Common myeloid progenitor, CD34-positive (primary cell): ENCODE measurements at regions not wholly inside any gene's neighbourhood (a gene's known extent, or its start where the extent isn't known, plus 50 kb on each side); places are given as distances from the start of the nearest gene placed in this dataset.

Experiments
- CTCF ChIA-PET: fragments of 350-600 bp; sonication (Branson Sonifier 250); formaldehyde crosslinking; loops from one replicate; lab custom pipeline; 2021; ENCODE audit warnings: antibody characterized with exemption; lab: Charles Lee
- POLR2A ChIA-PET: fragments of 350-600 bp; sonication (Branson Sonifier 250); formaldehyde crosslinking; loops from one replicate; lab custom pipeline; 2021; ENCODE audit warnings: antibody characterized with exemption; lab: Charles Lee
- DNase-seq, 3 donors: peaks; one replicate each; pipeline versions ENCODE4 v3.0.0 to v3.0.0-alpha.2; 2013
- H3K27ac ChIP-seq, 2 experiments: 1 replicate in 1 of 2; 2 replicates in 1 of 2; pipeline ENCODE4 v1.7.0; 2013; ENCODE audit warnings: inconsistent platforms in 2 of 2, low read length in 2 of 2, mild to moderate bottlenecking in 2 of 2, low read depth in 1 of 2, moderate library complexity in 1 of 2; ENCODE audit not compliant: severe bottlenecking in 2 of 2, insufficient read depth in 1 of 2, poor library complexity in 1 of 2
- H3K27me3 ChIP-seq, 5 experiments: replicated peaks in 2 of 5; 1 replicate in 3 of 5; 2 replicates in 2 of 5; pipeline versions ENCODE4 v1.6.1 to v1.7.0; 2013; ENCODE audit warnings: low read length in 4 of 5, mild to moderate bottlenecking in 2 of 5, moderate library complexity in 2 of 5, inconsistent platforms in 1 of 5; ENCODE audit not compliant: insufficient read depth in 5 of 5, control insufficient read depth in 4 of 5
- H3K36me3 ChIP-seq, 4 experiments: 1 replicate in 2 of 4; 2 replicates in 2 of 4; pipeline versions ENCODE4 v1.6.1 to v1.7.0; 2013; ENCODE audit warnings: low read length in 3 of 4, control low read depth in 1 of 4, mild to moderate bottlenecking in 1 of 4; ENCODE audit not compliant: control insufficient read depth in 4 of 4, insufficient read depth in 4 of 4
- H3K4me1 ChIP-seq, 4 experiments: 1 replicate in 3 of 4; 2 replicates in 1 of 4; pipeline versions ENCODE4 v1.6.1 to v1.7.1; 2013; ENCODE audit warnings: low read length in 3 of 4, mild to moderate bottlenecking in 3 of 4, control low read depth in 1 of 4, inconsistent platforms in 1 of 4, moderate library complexity in 1 of 4; ENCODE audit not compliant: control insufficient read depth in 4 of 4, insufficient read depth in 4 of 4; ENCODE audit errors: control extremely low read depth in 1 of 4
- H3K4me3 ChIP-seq, 7 experiments: 1 replicate in 4 of 7; 2 replicates in 3 of 7; pipeline versions ENCODE4 v1.5.1 to v1.7.0; 2013; ENCODE audit warnings: mild to moderate bottlenecking in 7 of 7, low read length in 6 of 7, moderate library complexity in 6 of 7, inconsistent platforms in 2 of 7, low read depth in 2 of 7, control low read depth in 1 of 7; ENCODE audit not compliant: insufficient read depth in 4 of 7, control insufficient read depth in 1 of 7; ENCODE audit errors: extremely low read depth in 1 of 7
- H3K9me3 ChIP-seq, 5 experiments: 1 replicate in 4 of 5; 2 replicates in 1 of 5; pipeline versions ENCODE4 v1.6.1 to v1.7.1; 2013; ENCODE audit warnings: low read length in 4 of 5, mild to moderate bottlenecking in 2 of 5, inconsistent platforms in 1 of 5, low read depth in 1 of 5, moderate library complexity in 1 of 5; ENCODE audit not compliant: control insufficient read depth in 4 of 5, insufficient read depth in 2 of 5; ENCODE audit errors: control extremely low read depth in 1 of 5
- WGBS: methylation state at CpG from one replicate; pipeline ENCODE4 v1.1.5; 2013; ENCODE audit not compliant: insufficient coverage; 5-methylcytosine and 5-hydroxymethylcytosine counted together

DNA sequence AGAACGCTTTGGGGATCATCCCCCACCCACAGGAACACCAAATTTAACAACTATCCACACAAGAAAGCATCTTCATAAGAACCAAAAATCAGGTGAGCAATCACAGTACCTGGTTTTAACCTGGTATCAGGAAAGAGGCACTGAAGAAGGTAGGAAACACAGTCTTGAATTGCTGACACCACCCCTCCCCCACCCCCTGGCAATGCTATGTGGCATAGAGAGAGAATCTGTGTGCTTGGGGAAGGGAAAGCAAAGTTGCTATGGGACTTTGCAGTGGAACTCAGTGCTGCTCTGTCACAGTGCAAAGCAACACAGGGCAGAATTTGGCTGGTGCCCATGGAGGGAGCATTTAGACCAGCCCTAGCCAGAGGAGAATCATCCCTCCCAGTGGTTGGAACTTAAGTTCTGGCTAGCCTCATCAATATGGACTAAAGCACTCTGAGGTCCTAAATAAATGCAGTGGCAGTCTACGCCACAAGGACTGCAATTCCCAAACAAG is 565.5 kb downstream of the EPM2A start:
- no peak overlapping the region for H3K4me3 ChIP-seq
- no peaks in the 10 kb centered on the region for H3K27me3 ChIP-seq
- ChIA-PET CTCF (no interaction called here), POLR2A (no interaction called here)
- H3K36me3 ChIP-seq: no peaks in the 10 kb centered on the region
- H3K9me3 ChIP-seq: no peaks in the 10 kb centered on the region
- no peak overlapping the region for H3K27ac ChIP-seq
- WGBS: 100% methylated on average over 1 of the region's 2 CpGs
- H3K4me1 ChIP-seq: no peaks in the 10 kb centered on the region
- DNase-seq: no peak

DNA sequence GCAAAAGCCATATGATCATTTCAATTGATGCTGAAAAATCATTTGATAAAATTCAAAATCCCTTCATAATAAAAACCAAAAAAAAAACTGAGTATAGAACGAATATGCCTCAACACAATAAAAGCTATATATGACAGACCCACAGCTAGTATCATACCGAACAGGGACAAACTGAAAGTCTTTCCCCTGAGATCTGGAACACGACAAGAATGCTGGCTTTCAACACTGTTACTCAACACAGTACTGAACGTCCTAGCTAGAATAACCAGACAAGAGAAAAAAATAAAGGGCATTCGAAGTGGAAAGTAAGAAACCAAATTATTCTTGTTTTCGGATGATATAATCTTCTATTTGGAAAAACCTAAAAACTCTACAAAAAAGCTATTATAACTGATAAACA is 559.9 kb downstream of the EPM2A start:
- CTCF ChIA-PET: no interaction called here
- Histone ChIP-seq H3K27ac (no peak overlapping the region), H3K27me3 (no peaks in the 10 kb centered on the region), H3K4me3 (no peak overlapping the region), H3K4me1 (no peaks in the 10 kb centered on the region), H3K9me3 (peaks cover 0 to 8% (median 0%) of the 10 kb centered on the region in 5 experiments), H3K36me3 (no peaks in the 10 kb centered on the region)
- 89% methylated on average over 3 of the region's 6 CpGs for WGBS
- POLR2A ChIA-PET: no interaction called here
- DNase-seq: no peak

DNA sequence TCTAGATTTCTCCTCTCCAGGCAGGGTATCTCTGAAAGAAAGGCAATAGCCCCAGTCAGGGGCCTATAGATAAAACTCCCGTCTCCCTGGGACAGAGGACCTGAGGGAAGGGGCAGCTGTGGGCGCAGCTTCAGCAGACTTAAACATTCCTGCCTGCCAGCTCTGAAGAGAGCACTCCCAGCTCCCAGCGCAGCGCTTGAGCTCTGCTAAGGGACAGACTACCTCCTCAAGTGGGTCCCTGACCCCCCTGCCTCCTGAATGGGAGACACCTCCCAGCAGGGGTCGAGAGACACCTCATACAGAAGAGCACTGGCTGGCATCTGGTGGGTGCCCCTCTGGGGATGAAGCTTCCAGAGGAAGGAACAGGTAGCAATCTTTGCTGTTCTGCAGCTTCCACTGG is 556.9 kb downstream of the EPM2A start:
- Histone ChIP-seq H3K4me1 (no peaks in the 10 kb centered on the region), H3K36me3 (no peaks in the 10 kb centered on the region), H3K27ac (no peak overlapping the region), H3K4me3 (no peak overlapping the region), H3K9me3 (peaks cover 0 to 8% (median 0%) of the 10 kb centered on the region in 5 experiments), H3K27me3 (no peaks in the 10 kb centered on the region)
- DNase-seq: no peak
- ChIA-PET CTCF (no interaction called here), POLR2A (no interaction called here)
- WGBS: 94% methylated on average over 5 of the region's 5 CpGs

DNA sequence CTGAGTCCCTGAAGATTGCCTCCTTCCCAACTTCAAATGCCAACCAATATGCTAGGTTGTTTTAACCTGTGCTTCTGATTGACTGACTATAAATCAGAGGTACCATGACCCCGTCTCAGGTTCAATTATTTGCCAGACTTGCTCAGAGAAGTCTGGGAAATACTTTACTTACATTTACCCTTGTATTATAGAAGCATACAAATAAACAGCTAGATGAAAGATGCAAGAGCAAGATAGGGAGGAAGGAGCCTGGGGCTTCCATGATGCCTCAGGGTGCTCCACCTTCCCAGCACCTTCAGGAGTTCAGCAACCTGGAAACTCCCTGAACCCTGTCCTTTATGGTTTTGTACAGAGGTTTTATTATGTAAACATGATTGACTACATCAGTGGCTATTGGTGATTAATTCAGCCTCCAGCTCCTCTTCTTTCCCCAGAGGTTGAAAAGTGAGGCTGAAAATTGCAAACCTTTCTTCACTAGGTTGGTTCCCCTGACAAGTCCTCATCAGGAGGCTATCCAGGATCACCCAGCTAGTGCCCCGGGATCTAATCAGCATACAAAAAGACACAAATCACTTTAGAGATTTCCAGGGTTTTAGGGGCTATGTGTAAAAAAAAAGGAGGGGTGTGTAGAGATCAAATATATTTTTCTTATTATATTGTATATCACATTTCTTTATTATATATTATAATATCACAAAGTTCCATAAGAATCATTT is 547.7 kb downstream of the EPM2A start:
- H3K27me3 ChIP-seq: no peaks in the 10 kb centered on the region
- H3K9me3 ChIP-seq: no peaks in the 10 kb centered on the region
- ChIA-PET CTCF (no interaction called here), POLR2A (no interaction called here)
- H3K36me3 ChIP-seq: no peaks in the 10 kb centered on the region
- no peaks in the 10 kb centered on the region for H3K4me1 ChIP-seq
- WGBS: no CpG with 5 or more reads among the region's 2 CpGs
- no peak overlapping the region for H3K4me3 ChIP-seq
- H3K27ac ChIP-seq: no peak overlapping the region
- no peak for DNase-seq

DNA sequence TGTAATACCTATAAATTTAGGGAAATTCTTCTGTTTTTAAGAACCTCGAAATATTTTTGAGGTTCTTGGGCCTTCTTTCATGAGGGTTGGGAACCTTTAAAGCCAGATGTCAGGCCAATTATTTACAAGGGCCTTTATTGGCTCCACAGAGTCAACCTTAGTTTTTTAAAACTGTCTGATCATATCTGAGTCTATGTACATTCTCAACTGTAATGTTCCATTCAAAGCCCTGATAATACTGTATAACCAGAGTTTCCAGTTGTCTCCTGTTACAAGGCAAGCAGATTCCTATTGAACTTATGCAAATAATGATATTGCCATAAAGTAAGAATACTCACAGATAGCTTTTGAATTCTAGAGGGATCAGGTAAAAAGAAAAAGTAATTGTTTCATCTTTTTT is 545.5 kb downstream of the EPM2A start:
- no peak for DNase-seq
- ChIA-PET CTCF (no interaction called here), POLR2A (no interaction called here)
- no peak overlapping the region for H3K27ac ChIP-seq
- WGBS: no CpG with 5 or more reads among the region's 1 CpG
- H3K9me3 ChIP-seq: no peaks in the 10 kb centered on the region
- H3K4me1 ChIP-seq: no peaks in the 10 kb centered on the region
- no peaks in the 10 kb centered on the region for H3K27me3 ChIP-seq
- H3K36me3 ChIP-seq: no peaks in the 10 kb centered on the region
- no peak overlapping the region for H3K4me3 ChIP-seq

DNA sequence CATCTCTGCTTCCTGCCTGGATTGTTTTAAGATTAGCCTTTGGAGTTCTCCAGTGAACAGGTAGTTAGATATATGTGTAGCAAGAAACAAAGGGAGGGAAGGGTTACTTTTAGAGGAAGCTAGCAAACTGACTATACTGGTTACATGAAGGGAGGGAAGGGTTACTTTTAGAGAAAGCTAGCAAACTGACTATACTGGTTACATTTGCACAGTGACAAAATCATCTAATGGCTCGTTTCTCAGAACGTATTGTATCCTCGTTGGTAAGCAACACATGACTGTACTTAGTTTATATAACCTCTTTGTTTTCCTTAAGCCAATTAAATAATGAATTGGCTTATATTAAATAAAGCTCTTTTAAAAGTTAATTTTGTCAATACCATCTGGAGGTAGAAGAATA is 540.9 kb downstream of the EPM2A start:
- no peaks in the 10 kb centered on the region for H3K4me1 ChIP-seq
- H3K36me3 ChIP-seq: no peaks in the 10 kb centered on the region
- CTCF ChIA-PET: no interaction called here
- POLR2A ChIA-PET: no interaction called here
- H3K27me3 ChIP-seq: no peaks in the 10 kb centered on the region
- no peak overlapping the region for H3K4me3 ChIP-seq
- no peak for DNase-seq
- H3K27ac ChIP-seq: no peak overlapping the region
- H3K9me3 ChIP-seq: no peaks in the 10 kb centered on the region
- no CpG with 5 or more reads among the region's 3 CpGs for WGBS

DNA sequence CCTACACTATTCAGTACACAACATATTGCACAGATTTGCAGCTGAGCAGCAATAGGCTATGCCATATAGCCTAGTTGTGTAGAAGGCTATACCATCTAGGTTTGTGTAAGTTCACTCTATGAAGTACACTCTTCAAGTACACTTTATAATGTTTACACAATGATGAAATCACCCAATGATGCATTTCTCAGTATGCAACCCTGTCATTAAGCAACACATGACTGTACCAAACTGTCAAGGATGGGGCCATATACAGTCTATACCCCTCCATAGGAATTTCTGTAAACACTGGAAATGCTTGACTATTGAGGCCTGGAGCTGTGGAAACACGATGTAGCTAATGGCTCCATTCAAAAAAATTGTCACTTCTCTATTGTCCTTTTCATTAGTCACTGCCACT is 535.4 kb downstream of the EPM2A start:
- DNase-seq: no peak
- no CpG with 5 or more reads among the region's 1 CpG for WGBS
- H3K9me3 ChIP-seq: no peaks in the 10 kb centered on the region
- H3K4me1 ChIP-seq: no peaks in the 10 kb centered on the region
- no peaks in the 10 kb centered on the region for H3K27me3 ChIP-seq
- CTCF ChIA-PET: no interaction called here
- POLR2A ChIA-PET: no interaction called here
- no peaks in the 10 kb centered on the region for H3K36me3 ChIP-seq
- no peak overlapping the region for H3K4me3 ChIP-seq
- no peak overlapping the region for H3K27ac ChIP-seq
